Astrocyte of the cerebellum (primary cell): ENCODE measurements at regions not wholly inside any gene's neighbourhood (a gene's known extent, or its start where the extent isn't known, plus 50 kb on each side); places are given as distances from the start of the nearest gene placed in this dataset.

Experiments
- DNase-seq: peaks from one replicate; pipeline ENCODE4 v3.0.0-alpha.2; 2011; ENCODE audit warnings: low read depth
- H3K4me3 ChIP-seq: 2 replicates; pipeline ENCODE4 v1.5.1; 2011; ENCODE audit warnings: mild to moderate bottlenecking, low read depth, low read length, moderate library complexity
- in situ Hi-C: cut with HindIII; loops from 2 replicates; pipeline ENCODE4 v1.10.0; 2017; ENCODE audit warnings: low sequenced_read_pairs
- TF ChIP-seq, protein P1 (sequence below): IDR thresholded peaks from 2 replicates; pipeline ENCODE4 v1.5.1; 2012; ENCODE audit warnings: low read length, low read depth, moderate library complexity, mild to moderate bottlenecking; ENCODE audit errors: missing control alignments

DNA sequence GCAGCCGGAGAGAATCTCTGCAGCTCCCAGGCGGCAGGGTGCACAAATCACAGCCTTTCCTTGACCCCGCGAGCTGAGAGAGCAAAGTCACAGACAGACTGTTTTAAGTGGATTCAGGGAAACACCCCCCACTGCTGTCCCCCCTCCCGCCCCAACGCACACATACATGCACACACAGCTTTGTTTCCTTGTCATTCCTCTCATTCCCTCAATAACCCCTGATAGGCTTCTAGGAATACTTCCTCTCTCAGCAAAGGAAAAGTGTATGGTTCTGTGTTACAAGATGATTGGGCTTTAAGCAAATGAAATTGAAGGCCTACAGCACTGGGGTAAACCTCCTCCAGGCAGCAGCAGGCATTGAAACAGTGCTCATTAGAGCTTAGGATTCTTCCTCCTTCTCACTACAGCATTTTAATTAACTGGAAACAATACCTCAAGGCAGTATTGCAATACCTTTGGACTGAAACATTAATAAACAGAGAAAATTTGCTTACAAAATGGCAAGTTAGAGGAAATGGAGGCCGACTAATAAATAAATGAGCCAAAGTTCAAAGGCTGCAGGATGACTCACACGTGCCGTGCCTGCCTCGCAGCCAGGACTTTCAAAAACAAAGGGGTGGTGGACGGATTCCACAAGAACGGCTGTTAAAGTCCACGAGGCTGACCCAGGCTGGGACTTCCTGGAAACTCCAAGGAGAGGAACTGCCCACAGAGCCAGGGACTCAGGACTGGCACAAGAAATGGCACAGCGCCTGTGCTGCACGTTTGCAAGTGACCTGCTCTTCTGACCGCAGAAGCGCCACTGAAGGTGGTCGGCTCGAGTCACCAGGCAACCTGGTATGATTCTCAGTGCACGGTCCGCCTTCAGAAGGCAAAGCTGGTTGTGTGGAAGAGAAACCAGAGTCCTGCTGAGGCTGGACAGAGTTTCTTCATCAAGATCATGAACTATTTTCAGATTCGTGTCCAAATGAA is 236.2 kb downstream of the SYK start:
- peak; percentile 56 for DNase-seq

DNA sequence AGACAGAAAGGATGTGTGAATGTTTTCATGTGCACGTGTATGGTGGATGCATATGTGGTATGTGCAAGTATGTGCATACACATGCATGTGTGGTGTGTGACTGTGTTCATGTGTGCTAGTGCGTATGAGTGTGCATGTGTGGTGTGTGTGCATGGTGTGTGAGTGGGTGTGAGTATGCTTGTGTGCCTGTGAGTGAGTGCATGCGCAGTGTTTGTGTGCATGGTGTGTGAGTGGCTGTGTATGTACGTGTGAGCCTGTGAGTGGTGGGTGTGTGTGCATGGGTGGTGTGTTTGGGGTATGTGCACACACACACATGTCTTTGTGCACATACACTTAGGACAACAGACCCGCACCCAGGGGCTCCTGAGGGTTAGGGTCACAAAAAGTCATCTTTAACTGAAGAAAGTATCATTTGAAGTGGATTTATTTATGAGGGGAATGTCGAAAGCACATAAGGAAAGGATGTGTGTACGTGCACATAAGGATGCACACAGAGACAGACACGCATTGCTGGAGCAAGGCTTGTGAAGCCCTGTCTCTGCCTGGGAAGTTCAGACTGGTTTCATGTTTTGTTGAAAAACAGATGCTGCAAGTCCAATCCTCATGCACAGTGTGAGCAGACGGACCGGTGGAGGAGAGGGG is 237.0 kb downstream of the SYK start:
- no peak for DNase-seq
- in situ Hi-C loops = no loop called here
- TF ChIP-seq, protein P1, sequence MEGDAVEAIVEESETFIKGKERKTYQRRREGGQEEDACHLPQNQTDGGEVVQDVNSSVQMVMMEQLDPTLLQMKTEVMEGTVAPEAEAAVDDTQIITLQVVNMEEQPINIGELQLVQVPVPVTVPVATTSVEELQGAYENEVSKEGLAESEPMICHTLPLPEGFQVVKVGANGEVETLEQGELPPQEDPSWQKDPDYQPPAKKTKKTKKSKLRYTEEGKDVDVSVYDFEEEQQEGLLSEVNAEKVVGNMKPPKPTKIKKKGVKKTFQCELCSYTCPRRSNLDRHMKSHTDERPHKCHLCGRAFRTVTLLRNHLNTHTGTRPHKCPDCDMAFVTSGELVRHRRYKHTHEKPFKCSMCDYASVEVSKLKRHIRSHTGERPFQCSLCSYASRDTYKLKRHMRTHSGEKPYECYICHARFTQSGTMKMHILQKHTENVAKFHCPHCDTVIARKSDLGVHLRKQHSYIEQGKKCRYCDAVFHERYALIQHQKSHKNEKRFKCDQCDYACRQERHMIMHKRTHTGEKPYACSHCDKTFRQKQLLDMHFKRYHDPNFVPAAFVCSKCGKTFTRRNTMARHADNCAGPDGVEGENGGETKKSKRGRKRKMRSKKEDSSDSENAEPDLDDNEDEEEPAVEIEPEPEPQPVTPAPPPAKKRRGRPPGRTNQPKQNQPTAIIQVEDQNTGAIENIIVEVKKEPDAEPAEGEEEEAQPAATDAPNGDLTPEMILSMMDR = no peak
- H3K4me3 ChIP-seq = no peak overlapping the region

More for the DNA sequence above, 236.2 kb downstream of the SYK start:
- in situ Hi-C loops = no loop called here
- no peak overlapping the region for H3K4me3 ChIP-seq
- TF ChIP-seq, protein P1 = no peak

- DNase-seq = no peak
- in situ Hi-C loops = no loop called here
- H3K4me3 ChIP-seq = no peak overlapping the region
- TF ChIP-seq, protein P1 = no peak
Observed at GRCh38 chr9:91039125-91039834, 237.7 kb downstream of the SYK start.

DNA sequence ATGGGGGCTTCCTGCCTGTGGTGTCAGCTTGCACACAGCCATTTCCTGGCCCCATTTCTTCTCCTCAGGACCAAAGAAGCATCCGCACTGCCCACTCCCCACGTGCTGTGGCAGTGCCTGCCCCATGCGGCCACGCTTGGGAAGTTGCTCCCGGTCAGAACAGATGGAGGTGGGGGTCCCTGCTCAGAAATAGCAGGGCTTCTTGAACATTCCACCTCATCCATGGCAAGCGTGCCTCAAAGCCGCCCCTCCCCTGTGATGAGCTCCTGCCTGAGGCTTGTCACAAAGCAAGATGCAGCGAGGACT is 238.2 kb downstream of the SYK start:
- in situ Hi-C loops = no loop called here
- H3K4me3 ChIP-seq = no peak overlapping the region
- TF ChIP-seq, protein P1 = no peak
- DNase-seq = no peak

DNA sequence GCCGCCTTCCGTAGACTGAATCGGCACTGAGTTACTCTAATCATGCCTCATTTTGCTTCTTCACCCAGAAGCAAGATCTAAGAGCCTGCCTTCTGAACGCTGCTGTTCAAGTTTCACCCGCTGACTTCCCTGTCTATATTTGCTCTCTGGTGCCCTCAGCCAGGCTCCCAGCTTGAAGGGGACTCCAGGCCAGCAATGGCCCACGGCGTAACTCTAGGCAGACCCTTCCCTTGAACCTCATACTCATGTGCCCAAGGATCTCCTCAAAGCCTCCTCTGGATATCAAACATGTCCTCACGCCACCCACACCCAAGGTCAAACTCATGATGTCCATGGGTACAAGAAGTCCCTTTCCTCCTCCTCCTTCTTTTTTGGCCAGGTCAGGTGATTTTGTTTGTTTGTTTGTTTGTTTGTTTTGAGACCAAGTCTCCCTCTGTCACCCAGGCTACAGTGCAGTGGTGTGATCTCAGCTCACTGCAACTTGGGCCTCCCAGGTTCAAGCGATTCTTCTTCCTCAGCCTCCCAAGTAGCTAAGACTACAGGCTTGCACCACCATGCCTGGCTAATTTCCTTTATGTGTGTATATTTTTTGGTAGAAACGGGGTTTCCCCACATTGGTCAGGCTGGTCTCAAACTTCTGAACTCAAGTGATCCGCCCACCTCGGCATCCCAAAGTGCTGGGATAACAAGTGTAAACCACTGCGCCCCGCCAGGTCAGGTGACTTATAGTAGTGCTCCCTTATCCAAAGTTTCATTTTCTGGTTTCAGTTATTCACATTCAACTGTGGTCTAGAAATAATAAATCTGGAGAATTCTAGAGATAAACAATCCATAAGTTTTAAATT is 239.0 kb downstream of the SYK start:
- no peak overlapping the region for H3K4me3 ChIP-seq
- in situ Hi-C loops = no loop called here
- no peak for DNase-seq
- TF ChIP-seq, protein P1 = no peak

DNA sequence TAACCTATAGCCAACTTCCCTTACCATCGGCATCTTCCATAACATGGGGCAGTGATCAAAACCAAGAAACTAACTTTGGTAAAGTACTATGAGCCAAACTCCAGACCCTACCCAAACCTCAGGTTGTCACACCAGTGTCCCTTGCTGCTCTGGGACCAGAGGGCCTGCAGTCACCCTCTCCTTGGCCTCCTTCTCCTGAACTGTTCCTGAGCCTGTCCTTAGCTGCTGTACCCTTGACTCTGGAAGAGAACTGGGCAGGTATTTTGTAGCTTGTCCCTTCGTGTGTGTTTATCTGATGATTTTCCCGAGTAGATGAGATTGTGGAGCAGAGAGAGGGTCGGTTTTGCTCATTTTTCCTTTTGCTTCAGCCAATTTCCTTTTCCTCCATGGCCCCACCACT is 240.4 kb downstream of the SYK start:
- in situ Hi-C loops = no loop called here
- DNase-seq = no peak
- TF ChIP-seq, protein P1 = no peak
- no peak overlapping the region for H3K4me3 ChIP-seq
